ENCODE measurements at regions not wholly inside any gene's neighbourhood (a gene's known extent, or its start where the extent isn't known, plus 50 kb on each side); places are given as distances from the start of the nearest gene placed in this dataset.

- ATAC-seq, result no peak
- intact Hi-C loops (cut with DNase I), result no loop called here
- TF ChIP-seq CTCF (IDR thresholded peaks at IDR 0.05), result no peak
- Histone ChIP-seq H3K36me3 (no peaks in the 10 kb centered on the region), H3K9me3 (no peaks in the 10 kb centered on the region), H3K4me1 (no peaks in the 10 kb centered on the region), H3K27me3 (no peaks in the 10 kb centered on the region), H3K4me3 (no peak overlapping the region), H3K27ac (no peak overlapping the region)
- DNase-seq, result no peak
These were observed 66.7 kb upstream of the NT5C1B start for GRCh38 chr2:18656048-18656447.

- no peak for TF ChIP-seq CTCF (IDR thresholded peaks at IDR 0.05)
- no peaks in the 10 kb centered on the region for H3K36me3 ChIP-seq
- ATAC-seq (no peak), DNase-seq (no peak)
- no peak overlapping the region for H3K27ac ChIP-seq
- H3K27me3 ChIP-seq, result no peaks in the 10 kb centered on the region
- H3K4me1 ChIP-seq, result no peaks in the 10 kb centered on the region
- intact Hi-C loops (cut with DNase I), result no loop called here
- no peak overlapping the region for H3K4me3 ChIP-seq
- H3K9me3 ChIP-seq, result no peaks in the 10 kb centered on the region
These were observed 62.7 kb upstream of the NT5C1B start for GRCh38 chr2:18651842-18652774.

- H3K27ac ChIP-seq, result no peak overlapping the region
- TF ChIP-seq CTCF (IDR thresholded peaks at IDR 0.05), result no peak
These were observed 60.9 kb upstream of the NT5C1B start for GRCh38 chr2:18650221-18650620.

GRCh38 chr2:18649502-18650135, 60.2 kb upstream of the NT5C1B start:
- no peak for TF ChIP-seq CTCF (IDR thresholded peaks at IDR 0.05)
- no peaks in the 10 kb centered on the region for H3K27me3 ChIP-seq
- no peak for DNase-seq
- intact Hi-C loops (cut with DNase I), result no loop called here
- H3K4me1 ChIP-seq, result no peaks in the 10 kb centered on the region
- no peak overlapping the region for H3K4me3 ChIP-seq
- ATAC-seq, result no peak
- no peaks in the 10 kb centered on the region for H3K36me3 ChIP-seq
- no peak overlapping the region for H3K27ac ChIP-seq
- H3K9me3 ChIP-seq, result no peaks in the 10 kb centered on the region

More at GRCh38 chr2:18650221-18650620, 60.9 kb upstream of the NT5C1B start:
- DNase-seq, result no peak
- Histone ChIP-seq H3K27me3 (no peaks in the 10 kb centered on the region), H3K36me3 (no peaks in the 10 kb centered on the region), H3K4me1 (no peaks in the 10 kb centered on the region), H3K4me3 (no peak overlapping the region), H3K9me3 (no peaks in the 10 kb centered on the region)
- intact Hi-C loops (cut with DNase I), result no loop called here
- no peak for ATAC-seq

GRCh38 chr2:18648161-18648560, 58.8 kb upstream of the NT5C1B start:
- ATAC-seq, result no peak
- Histone ChIP-seq H3K4me3 (no peak overlapping the region), H3K27me3 (no peaks in the 10 kb centered on the region), H3K36me3 (no peaks in the 10 kb centered on the region), H3K9me3 (no peaks in the 10 kb centered on the region), H3K27ac (no peak overlapping the region), H3K4me1 (no peaks in the 10 kb centered on the region)
- no peak for DNase-seq
- intact Hi-C loops (cut with DNase I), result no loop called here
- no peak for TF ChIP-seq CTCF (IDR thresholded peaks at IDR 0.05)

All from upper lobe of right lung (tissue), 1 donor.